AG04449 (cell line): ENCODE measurements at regions not wholly inside any gene's neighbourhood (a gene's known extent, or its start where the extent isn't known, plus 50 kb on each side); places are given as distances from the start of the nearest gene placed in this dataset.

ENCODE experiments used
- CTCF ChIA-PET: fragments of 350-600 bp; formaldehyde crosslinking; extraction: SDS; loops from one replicate; lab custom pipeline; 2021; ENCODE audit warnings: antibody characterized with exemption; lab: Yijun Ruan, JAX
- POLR2A ChIA-PET: fragments of 400-600, 350-600 bp; formaldehyde crosslinking; extraction: SDS; loops from one replicate; lab custom pipeline; 2020; ENCODE audit warnings: antibody characterized with exemption, inconsistent platforms; lab: Yijun Ruan, JAX
- DNase-seq: peaks from one replicate; pipeline ENCODE4 v3.0.0-alpha.2; 2010; ENCODE audit warnings: low read depth, low spot score
- H3K4me3 ChIP-seq: 2 replicates; pipeline ENCODE4 v1.5.1; 2011; ENCODE audit warnings: low read depth, mild to moderate bottlenecking, control low read depth, low read length
- TF ChIP-seq, protein P1 (sequence below): IDR thresholded peaks from one replicate; pipeline ENCODE4 v1.5.1; 2011; ENCODE audit warnings: mild to moderate bottlenecking, moderate library complexity, low read length, control low read depth, inconsistent platforms; ENCODE audit not compliant: insufficient read depth; ENCODE audit errors: missing control alignments

DNA sequence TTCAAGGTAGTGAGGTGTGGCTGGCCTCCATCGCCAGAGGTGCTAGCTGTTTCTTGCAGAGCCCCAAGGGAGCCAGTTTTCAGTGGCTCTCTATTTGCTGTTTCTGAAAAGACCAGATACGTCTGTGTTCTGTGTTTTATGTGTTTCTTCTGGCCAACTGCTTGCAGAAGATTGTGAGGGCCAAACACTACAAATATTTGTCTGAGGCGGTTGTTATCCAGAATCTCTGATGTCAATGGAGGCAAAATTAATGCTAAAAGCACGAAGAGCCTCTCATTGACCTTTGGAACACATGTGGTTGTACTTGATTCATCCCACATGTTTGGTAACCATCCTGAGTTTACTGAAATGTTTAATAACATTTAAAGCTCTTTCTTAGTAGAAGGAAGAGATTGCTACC lies 113.9 kb downstream of the CT47B1 start:
- no peak overlapping the region for H3K4me3 ChIP-seq
- TF ChIP-seq, protein P1, sequence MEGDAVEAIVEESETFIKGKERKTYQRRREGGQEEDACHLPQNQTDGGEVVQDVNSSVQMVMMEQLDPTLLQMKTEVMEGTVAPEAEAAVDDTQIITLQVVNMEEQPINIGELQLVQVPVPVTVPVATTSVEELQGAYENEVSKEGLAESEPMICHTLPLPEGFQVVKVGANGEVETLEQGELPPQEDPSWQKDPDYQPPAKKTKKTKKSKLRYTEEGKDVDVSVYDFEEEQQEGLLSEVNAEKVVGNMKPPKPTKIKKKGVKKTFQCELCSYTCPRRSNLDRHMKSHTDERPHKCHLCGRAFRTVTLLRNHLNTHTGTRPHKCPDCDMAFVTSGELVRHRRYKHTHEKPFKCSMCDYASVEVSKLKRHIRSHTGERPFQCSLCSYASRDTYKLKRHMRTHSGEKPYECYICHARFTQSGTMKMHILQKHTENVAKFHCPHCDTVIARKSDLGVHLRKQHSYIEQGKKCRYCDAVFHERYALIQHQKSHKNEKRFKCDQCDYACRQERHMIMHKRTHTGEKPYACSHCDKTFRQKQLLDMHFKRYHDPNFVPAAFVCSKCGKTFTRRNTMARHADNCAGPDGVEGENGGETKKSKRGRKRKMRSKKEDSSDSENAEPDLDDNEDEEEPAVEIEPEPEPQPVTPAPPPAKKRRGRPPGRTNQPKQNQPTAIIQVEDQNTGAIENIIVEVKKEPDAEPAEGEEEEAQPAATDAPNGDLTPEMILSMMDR = no peak
- ChIA-PET CTCF (no interaction called here), POLR2A (interaction anchor here (0.9 kb wide), 1 partner anchor 13 kb away, joined by 3 read pairs; no protein-coding TSS in a partner anchor)
- DNase-seq = peak; percentile 85

DNA sequence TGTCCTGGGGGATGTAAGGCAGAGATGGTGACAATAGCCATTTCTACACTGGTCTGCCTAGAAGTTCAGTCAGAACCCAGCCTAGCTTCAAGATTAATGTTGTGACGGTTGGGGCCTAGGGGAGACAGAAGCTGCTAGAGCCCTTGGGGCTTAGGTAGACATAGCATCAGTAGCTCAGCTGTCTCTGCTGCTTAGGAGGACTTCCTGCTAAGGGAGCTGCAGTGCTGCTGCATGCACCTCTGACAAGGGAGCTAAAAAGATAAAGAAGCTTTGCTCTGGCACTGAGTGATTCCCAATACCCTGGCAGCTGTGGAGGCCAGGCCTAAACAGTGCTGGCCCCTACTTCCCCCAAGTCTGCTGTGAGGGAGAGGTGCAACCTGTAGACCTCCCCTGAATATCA lies 116.0 kb downstream of the CT47B1 start:
- no peak overlapping the region for H3K4me3 ChIP-seq
- ChIA-PET POLR2A (no interaction called here), CTCF (interaction anchor here (1.3 kb wide), 1 partner anchor 11 kb away, joined by 3 read pairs; no protein-coding TSS in a partner anchor)
- TF ChIP-seq, protein P1 = no peak
- DNase-seq = no peak

DNA sequence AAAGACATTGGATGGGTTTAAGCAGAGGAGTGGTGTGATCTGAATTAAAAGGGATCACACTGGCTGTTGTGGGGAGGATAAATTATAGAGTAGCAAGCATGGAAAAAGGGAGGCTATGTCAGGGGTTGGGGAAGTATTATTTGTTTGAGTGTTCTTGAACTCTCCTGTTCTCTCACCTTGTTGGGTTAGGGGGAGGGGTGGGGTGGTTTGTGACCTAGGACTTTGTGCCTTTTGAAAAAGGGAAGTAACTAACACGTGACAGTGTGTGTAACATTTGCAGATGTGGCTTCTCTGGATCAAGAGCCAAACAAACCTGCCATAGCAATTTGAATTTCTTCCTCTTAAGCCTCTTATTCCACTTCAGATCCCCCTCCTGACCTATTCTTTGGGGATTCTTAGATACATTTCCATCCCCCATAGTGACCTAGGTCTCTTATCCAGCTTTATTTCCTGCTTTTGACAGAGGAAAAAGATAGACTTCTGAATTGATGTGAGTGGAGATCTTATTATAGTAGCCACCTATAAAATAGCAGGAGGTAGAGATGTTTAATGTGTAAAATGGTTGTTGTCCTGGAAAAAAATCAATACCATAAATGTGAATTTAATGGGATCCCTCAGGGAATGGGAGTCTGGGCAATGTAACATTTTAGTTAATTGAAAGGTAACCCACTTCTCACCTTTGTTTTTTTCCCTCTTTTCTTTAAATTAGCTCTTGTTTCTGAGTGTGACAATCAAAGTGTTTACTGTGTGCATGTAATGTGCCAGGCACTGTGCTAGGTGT lies 120.4 kb downstream of the CT47B1 start:
- H3K4me3 ChIP-seq = no peak overlapping the region
- CTCF ChIA-PET = no interaction called here
- POLR2A ChIA-PET = no interaction called here
- no peak for DNase-seq
- TF ChIP-seq, protein P1 = no peak

GRCh38 chrX:120753413-120754251 lies 122.0 kb downstream of the CT47B1 start:
- DNase-seq = no peak
- TF ChIP-seq, protein P1 = no peak
- H3K4me3 ChIP-seq = no peak overlapping the region
- CTCF ChIA-PET = no interaction called here
- POLR2A ChIA-PET = no interaction called here

GRCh38 chrX:120752431-120753082 lies 122.7 kb upstream of the C1GALT1C1 start:
- TF ChIP-seq, protein P1 = no peak
- DNase-seq = no peak
- no peak overlapping the region for H3K4me3 ChIP-seq
- POLR2A ChIA-PET = no interaction called here
- CTCF ChIA-PET = interaction anchor here (1.0 kb wide), 1 partner anchor 18 kb away, joined by 3 read pairs; no protein-coding TSS in a partner anchor

GRCh38 chrX:120751683-120752082 lies 121.8 kb upstream of the C1GALT1C1 start:
- ChIA-PET POLR2A (no interaction called here), CTCF (interaction anchor here (1.0 kb wide), 1 partner anchor 19 kb away, joined by 3 read pairs; no protein-coding TSS in a partner anchor)
- DNase-seq = no peak
- TF ChIP-seq, protein P1 = no peak
- H3K4me3 ChIP-seq = no peak overlapping the region
